Stimulated activated CD8-positive, alpha-beta memory T cell treated with anti-CD3 and anti-CD28 coated beads, Interleukin-12 subunit alpha, Interleukin-12 subunit beta, amount 100 ng/mL, for 24 hours (primary cell): ENCODE measurements at regions not wholly inside any gene's neighbourhood (a gene's known extent, or its start where the extent isn't known, plus 50 kb on each side); places are given as distances from the start of the nearest gene placed in this dataset.

Source experiments
- DNase-seq: peaks from one replicate; pipeline ENCODE4 v3.0.0-alpha.2; 2020; ENCODE audit errors: extremely low read depth

DNA sequence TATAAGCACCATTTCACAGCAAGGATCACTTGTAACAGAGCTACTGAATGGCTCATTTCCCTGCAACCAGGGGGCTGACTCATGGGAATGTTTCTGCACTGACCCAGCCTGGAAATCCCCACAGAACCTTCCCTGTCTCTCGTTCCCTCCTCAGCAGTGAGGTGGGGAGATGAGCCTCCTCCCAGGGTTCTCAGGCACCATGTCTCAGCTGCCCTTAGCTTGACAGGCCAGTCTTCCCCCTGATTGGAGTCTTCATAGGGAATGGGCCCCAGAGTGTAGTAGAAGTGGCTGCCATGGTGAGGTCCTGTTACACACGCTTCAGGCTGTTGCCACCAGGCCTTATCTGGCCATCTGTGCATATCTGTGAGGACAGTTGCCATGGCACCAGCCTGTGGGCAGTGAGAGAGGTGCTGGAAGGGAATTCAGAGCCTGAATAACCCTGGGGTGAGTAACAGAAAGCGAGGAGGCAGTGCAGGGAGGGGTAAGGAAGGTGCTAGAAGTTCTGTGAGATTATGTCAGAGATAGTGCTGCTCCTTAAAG is 324.4 kb downstream of the ENC1 start:
- DNase-seq, result no peak

DNA sequence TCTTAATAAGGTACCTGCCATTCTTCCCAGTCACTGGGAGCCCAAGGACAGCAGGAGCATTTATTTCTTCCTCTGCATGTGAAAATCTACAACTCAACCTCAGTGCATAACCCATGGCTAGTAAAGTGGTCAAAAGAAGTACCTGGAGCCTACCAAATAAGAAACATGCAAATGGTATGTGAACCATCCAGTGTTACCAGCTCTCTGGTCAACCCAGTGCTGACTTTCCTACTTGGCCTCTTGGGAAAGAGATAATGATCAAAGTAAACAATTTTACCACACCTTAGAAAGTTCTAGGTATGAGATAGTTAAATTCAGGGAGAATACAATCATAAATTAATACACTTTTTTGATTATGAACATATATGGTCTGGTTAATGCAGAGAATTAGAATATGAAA is 325.6 kb downstream of the ENC1 start:
- no peak for DNase-seq

DNA sequence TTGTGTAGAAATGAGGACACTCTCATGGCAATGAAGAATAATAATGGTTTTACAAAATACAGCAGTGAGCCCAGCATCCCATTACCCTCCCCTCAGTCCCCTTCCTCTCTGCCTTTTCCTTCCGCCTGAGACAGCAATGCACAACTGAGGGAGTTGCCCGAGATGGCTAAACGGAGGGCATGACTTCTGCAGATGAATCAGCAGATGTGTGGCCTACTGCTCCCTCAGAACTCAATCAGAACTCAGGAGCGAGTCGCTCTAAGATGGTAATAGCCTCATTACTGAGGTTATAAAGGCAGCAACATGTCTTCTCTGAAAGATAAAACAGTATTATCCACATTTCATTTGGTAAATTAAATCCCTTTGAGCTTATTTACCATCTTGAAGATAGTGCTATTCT is 326.6 kb downstream of the ENC1 start:
- no peak for DNase-seq

DNA sequence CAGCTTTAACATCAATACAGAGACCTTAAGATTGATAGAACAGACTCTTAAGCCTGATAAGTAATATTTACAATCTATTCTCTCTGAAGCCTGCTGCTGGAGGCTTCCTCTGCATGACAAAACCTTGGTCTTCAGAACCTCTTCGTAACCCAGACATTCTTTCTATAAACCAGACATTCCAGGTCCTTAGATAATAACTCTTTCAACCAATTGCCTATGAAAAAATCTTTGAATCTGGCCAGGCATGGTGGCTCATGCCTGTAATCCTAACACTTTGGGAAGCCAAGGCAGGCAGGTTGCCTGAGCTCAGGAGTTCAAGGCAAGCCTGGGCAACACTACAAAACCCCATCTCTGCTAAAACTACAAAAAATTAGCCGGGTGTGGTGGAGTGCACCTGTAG is 327.8 kb downstream of the ENC1 start:
- no peak for DNase-seq

DNA sequence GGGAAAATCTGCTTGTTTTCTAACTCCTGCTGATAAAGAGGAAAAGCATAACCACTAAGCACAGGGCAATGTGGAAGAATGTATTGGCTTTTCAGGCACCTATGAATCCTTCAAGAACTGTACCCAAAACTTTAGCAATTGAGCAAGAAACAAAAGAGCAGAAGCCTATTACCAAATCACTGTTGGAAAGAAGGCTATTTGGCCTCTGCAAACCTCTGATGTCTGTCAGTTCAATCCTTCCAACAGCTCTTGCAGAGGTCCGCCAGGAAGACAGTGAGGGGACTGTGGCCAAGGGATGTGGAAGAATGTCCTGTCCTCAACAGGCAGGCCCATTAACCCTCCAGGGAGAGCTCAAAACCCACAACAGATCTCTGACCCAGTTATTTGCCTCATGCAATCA is 328.6 kb downstream of the ENC1 start:
- DNase-seq, result no peak

DNA sequence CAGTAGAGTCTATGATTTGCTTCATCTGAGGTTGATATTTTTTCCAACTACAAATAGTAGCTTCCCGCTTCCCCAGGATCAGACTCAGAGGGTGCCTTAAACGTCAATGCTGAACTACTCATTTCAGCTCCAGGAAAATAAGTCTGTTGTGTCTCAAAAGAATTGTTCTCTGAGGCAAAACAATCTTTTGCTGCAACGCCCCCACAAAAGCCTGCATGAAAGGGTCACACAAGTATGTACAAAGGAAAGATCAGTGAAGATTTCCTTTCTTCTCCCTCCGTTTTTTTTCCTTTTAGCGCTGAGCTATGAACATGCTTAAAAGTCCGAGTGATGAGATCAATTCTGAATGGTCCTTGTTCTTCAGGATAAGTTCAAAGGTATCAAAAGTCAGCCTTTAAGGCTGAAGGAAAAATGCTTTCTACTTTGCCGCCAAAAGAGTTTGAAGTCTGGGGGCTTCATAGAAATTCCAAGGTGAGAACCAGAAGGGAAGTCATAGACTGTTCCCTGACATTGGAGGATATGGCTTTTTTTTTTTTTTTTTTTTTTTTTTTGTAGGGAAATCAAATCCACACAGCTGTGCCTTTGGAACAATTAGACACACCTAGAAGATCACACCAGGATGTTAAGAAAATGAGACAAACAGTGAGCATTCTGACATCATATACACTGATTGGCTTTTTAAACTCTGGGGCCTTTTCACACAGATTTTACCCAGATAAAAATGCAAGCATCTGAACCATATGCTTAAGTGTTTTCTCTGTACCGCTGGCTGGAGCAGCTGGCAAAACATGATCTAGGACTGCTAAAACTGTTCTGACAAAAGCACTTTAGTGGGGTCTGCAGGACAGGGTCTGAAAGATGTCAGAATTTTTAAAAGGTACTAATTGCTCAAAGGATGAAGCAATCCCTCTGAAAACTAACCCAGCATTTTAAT is 329.3 kb downstream of the ENC1 start:
- no peak for DNase-seq

DNA sequence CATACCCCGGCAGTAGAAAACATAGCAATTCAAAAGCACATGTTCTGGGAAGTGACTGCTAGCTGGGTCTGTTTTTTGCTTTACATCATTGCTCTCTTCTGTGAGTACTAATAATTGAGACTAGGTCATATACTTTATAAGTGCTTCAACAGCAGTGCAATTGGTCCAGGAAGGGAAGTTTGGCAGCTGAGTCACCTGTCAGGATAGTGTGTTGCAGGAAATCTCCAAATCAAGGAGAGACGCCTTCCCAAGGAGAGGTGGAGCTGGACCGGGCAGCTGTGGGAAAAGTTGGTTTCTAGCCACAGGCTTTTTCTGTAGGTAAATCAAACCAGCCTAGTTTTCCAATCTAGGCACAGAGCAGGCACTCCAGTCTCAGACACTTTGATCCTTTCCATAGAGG is 330.1 kb downstream of the ENC1 start:
- no peak for DNase-seq

DNA sequence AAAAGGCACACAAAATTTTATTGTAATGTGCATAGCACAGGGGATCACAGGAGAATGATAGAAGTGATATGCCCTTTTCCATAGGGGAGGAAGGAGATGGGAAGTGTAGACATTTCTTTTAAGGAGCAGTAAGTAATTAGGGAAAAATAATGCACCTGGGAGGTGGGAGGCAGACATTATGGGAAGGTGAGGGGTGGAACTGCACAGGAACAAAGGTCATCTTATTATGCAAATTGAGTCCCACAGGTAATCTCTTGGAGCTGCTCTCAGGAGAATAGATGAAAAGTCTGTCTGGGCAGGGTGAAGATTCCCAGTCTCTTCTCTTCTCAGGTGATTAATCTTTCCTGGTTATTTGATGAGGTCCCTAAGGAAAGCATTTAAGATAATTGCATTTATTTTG is 331.5 kb downstream of the ENC1 start:
- DNase-seq, result no peak

DNA sequence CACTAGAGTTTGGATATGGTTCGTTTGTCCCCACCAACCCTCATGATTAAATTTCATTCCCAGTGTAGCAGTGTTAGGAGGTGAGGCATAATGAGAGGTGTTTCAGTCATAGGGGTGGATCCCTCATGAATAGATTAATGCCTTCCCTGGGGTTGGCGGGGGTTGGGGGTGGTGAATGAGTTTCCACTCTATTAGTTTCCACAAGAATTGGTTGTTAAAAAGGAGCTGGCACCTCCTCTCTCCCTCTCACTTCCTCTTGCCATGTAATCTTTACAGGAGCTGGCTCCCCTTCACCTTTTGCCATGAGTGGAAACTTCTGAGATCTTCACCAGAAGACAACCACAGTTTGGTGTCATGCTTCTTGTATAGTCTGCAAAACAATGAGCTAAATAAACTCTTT is 333.7 kb downstream of the ENC1 start:
- no peak for DNase-seq

DNA sequence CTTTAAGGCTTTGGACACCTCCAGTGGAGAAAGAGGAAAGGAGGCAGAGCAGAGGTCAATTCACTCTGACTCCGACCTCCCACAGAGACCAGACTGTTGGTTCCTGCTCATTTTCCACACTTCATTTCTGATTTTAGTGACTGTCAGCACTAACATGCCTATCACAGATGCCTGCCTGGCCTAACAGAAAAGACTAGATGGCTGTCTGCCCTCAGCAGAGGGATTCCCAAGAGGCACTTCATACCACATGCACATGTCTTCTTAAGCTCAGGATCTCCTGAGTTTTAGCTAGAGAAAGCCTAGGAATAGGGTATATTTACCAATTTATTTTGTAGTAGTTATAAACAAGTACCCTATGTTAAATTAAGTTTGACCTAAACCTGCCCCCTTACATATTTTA is 336.0 kb downstream of the ENC1 start:
- no peak for DNase-seq

DNA sequence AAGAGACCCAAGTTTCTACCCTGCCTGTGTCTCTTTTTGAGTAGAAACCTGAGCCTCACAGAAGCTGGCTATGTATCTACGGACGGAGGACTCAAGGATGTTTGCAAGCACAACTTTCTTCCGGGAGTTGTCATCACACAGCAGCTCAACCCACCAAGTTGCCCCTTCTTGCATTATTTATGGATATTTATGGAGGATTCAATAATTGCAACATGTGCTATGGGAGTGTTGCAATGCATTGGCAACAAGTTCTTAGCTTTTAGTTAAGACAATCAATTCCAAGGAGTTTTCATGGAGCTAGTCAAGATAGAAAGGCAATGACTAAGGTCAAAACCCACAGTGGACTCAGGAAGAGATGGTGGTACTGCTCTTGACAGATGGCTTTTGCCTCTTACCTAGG is 336.9 kb downstream of the ENC1 start:
- no peak for DNase-seq

DNA sequence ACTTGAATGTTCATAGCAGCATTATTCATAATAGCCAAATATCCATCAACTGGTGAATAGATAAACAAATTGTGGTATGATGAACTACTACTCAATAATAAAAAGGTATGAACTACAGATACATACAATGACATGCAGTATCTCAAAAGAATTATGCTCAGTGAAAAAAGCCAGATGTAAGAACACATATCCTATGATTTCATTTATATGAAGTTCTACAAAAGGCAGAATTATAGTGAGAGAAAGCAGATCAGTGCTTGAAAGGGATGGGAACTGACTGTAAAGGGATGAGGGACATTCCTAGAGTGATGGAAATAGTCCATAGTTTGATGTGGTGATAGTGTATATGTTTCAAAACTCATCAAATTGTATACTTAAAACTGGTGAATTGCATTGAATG is 339.0 kb downstream of the ENC1 start:
- no peak for DNase-seq

DNA sequence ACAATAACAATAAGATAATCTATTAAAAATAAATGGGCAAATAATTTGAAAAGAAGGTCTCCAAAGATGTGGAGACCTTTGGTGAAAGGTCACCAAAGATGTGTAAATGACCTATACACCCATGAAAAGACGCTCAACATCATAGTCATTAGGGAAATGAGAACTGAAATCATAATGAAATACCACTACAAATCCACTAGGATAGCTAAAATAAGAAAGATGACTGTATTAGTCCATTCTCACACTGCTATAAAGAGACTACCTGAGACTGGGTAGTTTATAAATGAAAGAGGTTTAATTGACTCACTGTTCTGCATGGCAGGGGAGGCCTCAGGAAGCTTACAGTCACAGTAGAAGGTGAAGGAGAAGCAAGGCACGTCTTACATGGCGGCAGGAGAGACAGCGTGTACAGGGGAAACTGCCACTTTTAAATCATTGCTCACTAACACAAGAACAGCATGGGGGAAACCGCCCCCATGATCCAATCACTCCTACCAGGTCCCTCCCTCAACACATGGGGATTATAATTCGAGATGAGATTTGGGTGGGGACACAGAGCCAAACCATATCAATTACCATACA is 339.6 kb downstream of the ENC1 start:
- no peak for DNase-seq

DNA sequence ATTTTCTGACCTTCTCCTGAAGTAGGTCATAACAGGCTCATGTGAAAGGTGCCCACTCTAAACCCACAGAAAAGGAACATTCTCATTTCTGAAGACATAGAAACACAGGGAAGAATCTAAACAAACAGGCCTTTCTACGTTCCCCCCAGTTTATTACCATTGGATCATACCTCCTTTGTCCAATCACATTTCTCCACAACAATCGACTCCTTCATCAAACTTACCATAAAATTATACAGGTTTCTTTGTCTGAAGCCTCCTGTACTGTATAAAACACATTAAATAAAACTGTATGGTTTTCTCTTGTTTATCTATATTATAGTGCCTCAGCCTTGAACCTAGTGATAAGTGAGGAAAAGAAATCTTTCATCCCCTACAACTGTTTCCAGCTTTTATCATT is 340.7 kb downstream of the ENC1 start:
- DNase-seq, result no peak

DNA sequence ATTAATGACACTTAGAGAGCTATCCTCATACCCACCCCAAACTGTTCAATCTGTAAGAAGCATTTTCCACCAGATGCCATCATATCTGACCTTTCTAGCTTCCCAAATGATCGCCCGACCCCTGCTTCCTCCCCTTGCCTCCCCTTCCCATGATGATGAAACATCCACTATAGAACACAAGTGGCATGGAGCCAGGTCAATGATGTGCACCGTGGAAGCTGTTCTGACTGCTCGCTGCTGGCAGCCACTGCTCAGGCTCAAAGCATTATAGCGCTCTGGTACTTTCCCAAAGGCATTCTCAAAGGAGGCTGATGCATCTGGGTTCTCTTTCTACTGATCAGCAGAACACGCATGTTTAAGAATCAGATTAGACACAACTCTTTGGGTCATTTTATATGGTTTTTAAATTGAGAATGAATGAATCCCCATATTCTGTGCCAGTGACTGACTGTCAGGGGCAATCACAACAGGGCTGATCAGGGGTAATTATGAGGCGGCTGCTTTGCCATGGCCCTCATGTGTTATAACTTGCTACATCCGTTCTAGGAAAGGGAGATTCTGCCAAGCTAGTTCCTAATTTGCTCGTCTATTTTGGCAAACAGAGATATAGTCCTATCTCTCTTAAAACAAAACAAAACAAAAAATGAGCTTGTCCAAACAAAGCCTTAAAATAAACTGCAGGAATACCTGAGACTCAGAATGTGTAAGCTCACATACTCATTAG is 343.7 kb downstream of the ENC1 start:
- DNase-seq, result no peak

DNA sequence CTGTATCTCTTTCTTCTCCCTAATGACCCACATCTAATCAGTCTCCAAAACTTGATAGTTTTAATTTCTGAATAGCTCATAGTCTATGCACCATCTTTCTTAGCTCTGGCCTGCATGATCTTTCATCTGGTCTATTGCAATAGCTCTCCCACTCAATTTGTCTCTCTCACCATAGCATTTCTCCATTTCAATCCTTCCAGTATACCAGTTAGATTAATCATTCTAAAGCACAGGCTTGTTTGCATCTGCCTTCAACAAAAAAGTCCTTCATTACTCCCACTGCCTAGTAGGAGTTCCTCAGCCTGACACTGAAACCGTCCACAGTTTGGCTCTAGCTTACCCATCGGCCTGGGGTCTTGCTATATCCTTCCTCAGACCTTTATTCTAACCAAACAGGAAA is 344.9 kb downstream of the ENC1 start:
- DNase-seq, result no peak

DNA sequence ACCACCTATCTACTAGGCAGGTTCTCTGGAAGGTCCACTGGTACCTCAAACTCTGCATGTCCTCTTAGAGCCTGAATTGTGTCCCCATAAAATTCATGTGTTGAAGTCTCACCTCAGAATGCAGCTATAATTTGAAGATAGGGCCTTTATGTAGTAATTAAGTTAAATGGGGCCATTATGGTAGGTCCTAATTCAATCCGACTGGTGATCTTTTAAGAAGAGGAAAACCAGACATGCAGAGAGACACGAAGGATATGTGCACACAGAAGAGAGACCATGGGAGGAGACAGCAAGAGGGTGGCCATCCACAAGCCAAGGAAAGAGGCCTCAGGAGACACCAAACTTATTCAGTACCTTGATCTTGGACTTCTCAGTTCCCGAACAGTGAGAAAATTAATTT is 345.4 kb downstream of the ENC1 start:
- DNase-seq, result no peak

DNA sequence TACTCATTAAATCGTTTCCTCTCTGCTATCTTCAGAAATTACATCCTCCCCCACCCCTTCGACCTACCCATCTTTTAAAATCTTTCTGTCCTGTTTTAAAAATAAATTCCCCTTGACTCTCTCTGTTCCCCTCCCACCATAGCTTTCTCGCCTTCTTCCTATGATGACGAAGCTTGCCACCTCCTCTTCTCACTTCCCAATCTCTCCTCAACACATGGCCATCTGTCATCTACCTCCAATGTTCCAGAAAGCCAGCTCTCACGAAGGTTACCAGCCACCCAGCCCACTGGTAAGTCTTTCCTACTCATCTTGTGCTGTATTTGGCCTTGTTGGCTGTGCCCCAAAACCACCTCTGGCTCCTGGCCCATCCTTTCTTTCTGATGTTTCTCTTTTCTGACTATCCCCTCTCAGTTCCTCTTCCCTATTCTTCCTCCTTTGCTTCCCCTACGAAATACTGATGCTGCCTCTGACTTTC is 346.3 kb downstream of the ENC1 start:
- DNase-seq, result no peak

DNA sequence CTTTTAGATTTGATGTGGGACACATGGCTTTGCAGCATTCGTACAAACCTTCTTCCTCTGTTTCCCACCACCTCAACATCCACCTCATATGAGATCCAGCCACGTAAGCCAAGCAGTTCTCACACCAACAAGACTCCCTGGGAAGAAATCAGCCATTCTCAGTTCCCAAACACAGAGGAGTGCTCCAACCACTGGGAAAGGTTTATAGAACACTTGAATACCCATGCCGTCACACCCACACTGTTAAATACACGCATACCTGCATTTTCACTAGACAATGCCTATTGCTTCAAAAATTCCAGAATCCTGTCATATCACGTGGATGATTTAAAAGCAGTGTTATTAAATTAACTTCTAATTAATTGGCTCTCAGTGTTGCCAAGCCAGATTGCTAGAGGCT is 347.3 kb downstream of the ENC1 start:
- DNase-seq, result no peak

DNA sequence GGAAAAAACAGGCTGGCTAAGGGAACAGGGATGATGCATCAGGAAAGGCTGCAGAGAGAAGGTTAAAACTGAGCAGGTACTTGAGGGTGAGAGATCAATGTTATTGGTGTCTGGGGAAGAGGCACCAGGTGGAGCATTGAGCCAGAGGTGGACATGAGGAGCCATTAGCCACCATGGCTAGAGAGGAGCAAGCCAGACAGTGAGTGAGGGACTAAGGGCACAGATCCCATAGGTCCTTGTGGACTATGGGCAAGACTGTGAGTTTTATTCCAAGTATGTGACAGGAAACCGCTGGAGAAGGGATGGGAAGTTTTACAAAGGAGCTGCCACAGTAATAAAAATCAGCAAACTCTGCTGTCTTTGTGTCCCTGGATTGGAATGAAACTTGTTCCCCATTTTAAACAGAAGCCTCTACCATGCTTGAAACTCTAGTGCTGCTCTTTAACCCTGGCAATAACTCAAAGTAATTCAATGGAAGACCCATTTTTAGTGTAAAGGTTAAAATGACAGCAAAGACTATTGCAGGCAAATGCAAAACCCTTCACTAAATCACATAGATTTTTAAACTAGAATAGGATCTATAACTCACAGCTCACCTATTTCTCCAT is 349.8 kb downstream of the ENC1 start:
- DNase-seq, result no peak

DNA sequence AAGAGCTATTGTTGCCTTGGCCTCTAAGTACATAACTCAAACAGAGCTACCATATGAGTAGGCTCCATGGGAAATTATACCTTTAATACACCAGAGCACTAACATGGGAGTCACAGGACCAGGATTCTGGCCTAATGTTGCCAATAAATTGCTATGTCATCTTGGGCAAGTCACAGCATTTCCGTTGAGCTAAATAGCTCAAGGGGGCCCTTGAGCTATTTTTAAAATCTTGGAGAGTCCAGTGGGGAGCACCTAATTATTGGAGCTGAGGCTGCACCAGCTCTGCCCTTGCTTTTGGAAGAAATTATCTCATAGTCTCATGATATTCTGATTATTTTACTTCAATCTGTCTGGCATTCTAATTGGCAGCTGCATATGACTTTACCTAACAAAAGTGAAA is 350.8 kb downstream of the ENC1 start:
- DNase-seq, result no peak

DNA sequence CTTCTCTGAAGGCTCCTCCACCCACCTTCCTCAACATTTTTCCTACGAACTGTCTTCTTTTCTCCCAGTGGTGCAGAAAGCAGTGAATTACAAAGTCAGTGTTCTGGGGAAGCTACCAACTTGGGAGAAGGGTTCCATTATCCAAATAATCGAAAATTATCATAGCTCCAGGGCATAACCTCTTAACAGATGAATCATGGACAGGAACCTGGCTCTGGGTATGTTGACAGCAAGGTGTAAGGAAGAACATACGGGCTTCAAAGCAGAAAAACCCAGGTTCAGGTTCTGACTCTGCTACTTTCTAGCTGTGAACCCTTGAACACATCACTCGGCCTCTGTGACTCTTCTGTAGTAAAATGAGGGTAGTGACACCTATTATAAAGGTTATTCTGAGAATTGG is 351.3 kb downstream of the ENC1 start:
- DNase-seq, result no peak
